Right lobe of liver (tissue), 4 donors: ENCODE measurements at regions not wholly inside any gene's neighbourhood (a gene's known extent, or its start where the extent isn't known, plus 50 kb on each side); places are given as distances from the start of the nearest gene placed in this dataset.

ENCODE experiments used
- CTCF ChIP-seq, 4 donors: fragments of 200-600 bp in 3 of 4; fragments of 450-650 bp in 1 of 4; IDR thresholded peaks; one replicate each; pipeline versions ENCODE4 v1.5.1 to v1.8.0; 2016 to 2022; ENCODE audit warnings: antibody characterized with exemption in 4 of 4, mild to moderate bottlenecking in 2 of 4
- POLR2A ChIP-seq: fragments of 450-650 bp; IDR thresholded peaks from one replicate; pipeline ENCODE4 v1.6.1; 2017; ENCODE audit warnings: antibody characterized with exemption, mild to moderate bottlenecking
- donor health status: DM: no; HTN: no; CAD: no.
- donor health status: DM: no; HTN: no; CAD: no.
- donor health status: DM: no; HTN: yes; CAD: no.

GRCh38 chr2:43084699-43085091 lies 141.7 kb downstream of the ZFP36L2 start:
- TF ChIP-seq CTCF (IDR thresholded peaks at IDR 0.05) (no peak), POLR2A (no peak)
